HepG2 (cell line): ENCODE measurements at regions not wholly inside any gene's neighbourhood (a gene's known extent, or its start where the extent isn't known, plus 50 kb on each side); places are given as distances from the start of the nearest gene placed in this dataset.

ENCODE experiments used
- NCOA1 ChIP-seq: sonication (generic); formaldehyde crosslinking; IDR thresholded peaks from 2 replicates; pipeline ENCODE4 v1.9.0; 2021; ENCODE audit warnings: missing genetic modification reagents
- ZFP82 ChIP-seq: sonication (generic); formaldehyde crosslinking; IDR thresholded peaks from 2 replicates; pipeline ENCODE4 v1.5.1; 2020; ENCODE audit warnings: mild to moderate bottlenecking, missing genetic modification reagents, borderline replicate concordance
- ZNF263 ChIP-seq: sonication (generic); formaldehyde crosslinking; IDR thresholded peaks from 2 replicates; pipeline ENCODE4 v1.4.0; 2020; ENCODE audit warnings: missing genetic modification reagents
- TF ChIP-seq, protein P1 (sequence below): sonication (generic); formaldehyde crosslinking; IDR thresholded peaks from 2 replicates; pipeline ENCODE4 v1.4.0; 2020; ENCODE audit warnings: mild to moderate bottlenecking, missing genetic modification reagents
- TF ChIP-seq, protein P2 (sequence below): sonication (generic); formaldehyde crosslinking; IDR thresholded peaks from 2 replicates; pipeline ENCODE4 v1.5.0; 2020; ENCODE audit warnings: missing genetic modification reagents
- TF ChIP-seq, protein P3 (sequence below): sonication (generic); formaldehyde crosslinking; IDR thresholded peaks from 2 replicates; pipeline ENCODE4 v1.4.0; 2020; ENCODE audit warnings: mild to moderate bottlenecking, missing genetic modification reagents, borderline replicate concordance
- TF ChIP-seq, protein P4 (sequence below): sonication (generic); formaldehyde crosslinking; IDR thresholded peaks from 2 replicates; pipeline ENCODE4 v1.5.0; 2020; ENCODE audit warnings: mild to moderate bottlenecking, missing genetic modification reagents, borderline replicate concordance
- TF ChIP-seq, protein P5 (sequence below): sonication (generic); formaldehyde crosslinking; IDR thresholded peaks from 2 replicates; pipeline ENCODE4 v1.8.0; 2023; ENCODE audit warnings: mild to moderate bottlenecking, missing genetic modification reagents
- TF ChIP-seq, protein P6 (sequence below), 2 experiments: fragments of 450-650 bp in 1 of 2; sonication (generic) in 1 of 2; formaldehyde crosslinking; IDR thresholded peaks; 2 replicates each; pipeline versions ENCODE4 v1.5.0 to v1.8.0; 2020 to 2022; ENCODE audit warnings: mild to moderate bottlenecking in 1 of 2, missing genetic modification reagents in 1 of 2

DNA sequence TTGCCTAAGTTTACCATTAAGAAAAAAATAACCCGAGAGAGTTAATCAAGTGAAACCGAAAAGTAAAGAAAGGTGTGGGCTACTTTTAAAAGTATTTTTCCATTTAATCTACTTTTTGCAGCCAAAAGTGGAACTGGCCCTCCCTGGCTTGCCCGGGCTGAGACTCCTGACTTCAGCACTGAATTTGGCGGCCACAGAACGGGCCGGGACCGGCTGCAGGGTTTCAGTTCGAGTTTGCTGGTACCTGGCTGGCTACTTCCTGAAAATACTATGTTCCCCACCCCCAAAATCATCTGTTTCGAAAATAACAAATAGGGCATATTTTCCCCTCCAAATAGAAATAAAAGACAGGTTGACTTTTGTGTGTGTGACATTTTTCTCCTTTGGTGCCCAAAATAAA lies 173.4 kb upstream of the EXOC2 start (continued):
- TF ChIP-seq, protein P1, sequence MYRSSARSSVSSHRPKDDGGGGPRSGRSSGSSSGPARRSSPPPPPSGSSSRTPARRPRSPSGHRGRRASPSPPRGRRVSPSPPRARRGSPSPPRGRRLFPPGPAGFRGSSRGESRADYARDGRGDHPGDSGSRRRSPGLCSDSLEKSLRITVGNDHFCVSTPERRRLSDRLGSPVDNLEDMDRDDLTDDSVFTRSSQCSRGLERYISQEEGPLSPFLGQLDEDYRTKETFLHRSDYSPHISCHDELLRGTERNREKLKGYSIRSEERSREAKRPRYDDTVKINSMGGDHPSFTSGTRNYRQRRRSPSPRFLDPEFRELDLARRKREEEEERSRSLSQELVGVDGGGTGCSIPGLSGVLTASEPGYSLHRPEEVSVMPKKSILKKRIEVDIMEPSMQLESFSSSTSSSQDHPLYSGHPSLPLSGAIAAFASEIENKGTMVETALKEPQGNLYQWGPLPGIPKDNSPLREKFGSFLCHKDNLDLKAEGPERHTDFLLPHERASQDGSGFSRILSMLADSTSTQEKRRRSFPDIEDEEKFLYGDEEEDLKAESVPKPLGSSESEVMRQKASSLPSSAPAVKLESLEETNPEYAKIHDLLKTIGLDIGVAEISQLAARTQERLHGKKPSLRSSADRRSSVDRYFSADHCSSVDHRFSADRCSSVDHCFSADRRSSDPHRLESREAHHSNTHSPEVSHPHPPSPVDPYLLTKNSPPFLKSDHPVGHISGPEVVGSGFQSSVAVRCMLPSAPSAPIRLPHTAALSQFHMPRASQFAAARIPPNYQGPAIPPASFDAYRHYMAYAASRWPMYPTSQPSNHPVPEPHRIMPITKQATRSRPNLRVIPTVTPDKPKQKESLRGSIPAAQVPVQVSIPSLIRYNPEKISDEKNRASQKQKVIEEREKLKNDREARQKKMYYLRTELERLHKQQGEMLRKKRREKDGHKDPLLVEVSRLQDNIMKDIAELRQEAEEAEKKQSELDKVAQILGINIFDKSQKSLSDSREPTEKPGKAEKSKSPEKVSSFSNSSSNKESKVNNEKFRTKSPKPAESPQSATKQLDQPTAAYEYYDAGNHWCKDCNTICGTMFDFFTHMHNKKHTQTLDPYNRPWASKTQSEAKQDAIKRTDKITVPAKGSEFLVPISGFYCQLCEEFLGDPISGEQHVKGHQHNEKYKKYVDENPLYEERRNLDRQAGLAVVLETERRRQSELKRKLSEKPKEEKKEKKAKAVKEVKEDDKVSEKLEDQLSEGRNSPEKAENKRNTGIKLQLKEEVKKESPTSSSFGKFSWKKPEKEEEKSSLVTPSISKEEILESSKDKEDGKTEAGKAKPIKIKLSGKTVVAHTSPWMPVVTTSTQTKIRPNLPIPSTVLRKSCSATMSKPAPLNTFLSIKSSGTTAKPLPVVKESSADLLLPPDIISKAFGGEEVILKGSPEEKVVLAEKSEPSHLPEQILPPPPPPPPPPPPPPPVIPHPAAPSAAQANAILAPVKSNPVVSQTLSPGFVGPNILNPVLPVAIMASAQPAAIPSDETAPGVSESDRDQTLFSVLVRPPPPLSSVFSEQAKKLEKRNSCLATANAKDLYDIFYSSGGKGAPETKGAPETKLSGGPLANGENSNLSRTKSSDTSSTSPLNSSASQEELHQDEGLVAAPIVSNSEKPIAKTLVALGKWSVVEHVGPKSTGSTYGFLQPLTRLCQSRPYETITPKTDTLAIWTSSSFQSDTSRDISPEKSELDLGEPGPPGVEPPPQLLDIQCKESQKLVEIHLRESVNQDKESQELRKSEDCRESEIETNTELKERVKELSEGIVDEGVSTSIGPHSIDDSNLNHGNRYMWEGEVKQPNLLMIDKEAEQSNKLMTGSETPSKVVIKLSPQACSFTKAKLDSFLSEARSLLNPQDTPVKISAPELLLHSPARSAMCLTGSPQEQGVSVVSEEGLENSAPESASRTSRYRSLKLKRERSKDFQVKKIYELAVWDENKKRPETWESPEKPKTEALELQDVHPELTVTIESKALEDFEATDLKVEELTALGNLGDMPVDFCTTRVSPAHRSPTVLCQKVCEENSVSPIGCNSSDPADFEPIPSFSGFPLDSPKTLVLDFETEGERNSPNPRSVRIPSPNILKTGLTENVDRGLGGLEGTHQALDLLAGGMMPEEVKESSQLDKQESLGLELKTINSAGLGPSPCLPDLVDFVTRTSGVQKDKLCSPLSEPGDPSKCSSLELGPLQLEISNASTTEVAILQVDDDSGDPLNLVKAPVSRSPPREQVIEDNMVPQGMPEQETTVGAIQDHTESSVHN (CRISPR knock-in tag) = no peak
- TF ChIP-seq, protein P2, sequence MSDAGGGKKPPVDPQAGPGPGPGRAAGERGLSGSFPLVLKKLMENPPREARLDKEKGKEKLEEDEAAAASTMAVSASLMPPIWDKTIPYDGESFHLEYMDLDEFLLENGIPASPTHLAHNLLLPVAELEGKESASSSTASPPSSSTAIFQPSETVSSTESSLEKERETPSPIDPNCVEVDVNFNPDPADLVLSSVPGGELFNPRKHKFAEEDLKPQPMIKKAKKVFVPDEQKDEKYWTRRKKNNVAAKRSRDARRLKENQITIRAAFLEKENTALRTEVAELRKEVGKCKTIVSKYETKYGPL (CRISPR knock-in tag) = no peak
- TF ChIP-seq, protein P3, sequence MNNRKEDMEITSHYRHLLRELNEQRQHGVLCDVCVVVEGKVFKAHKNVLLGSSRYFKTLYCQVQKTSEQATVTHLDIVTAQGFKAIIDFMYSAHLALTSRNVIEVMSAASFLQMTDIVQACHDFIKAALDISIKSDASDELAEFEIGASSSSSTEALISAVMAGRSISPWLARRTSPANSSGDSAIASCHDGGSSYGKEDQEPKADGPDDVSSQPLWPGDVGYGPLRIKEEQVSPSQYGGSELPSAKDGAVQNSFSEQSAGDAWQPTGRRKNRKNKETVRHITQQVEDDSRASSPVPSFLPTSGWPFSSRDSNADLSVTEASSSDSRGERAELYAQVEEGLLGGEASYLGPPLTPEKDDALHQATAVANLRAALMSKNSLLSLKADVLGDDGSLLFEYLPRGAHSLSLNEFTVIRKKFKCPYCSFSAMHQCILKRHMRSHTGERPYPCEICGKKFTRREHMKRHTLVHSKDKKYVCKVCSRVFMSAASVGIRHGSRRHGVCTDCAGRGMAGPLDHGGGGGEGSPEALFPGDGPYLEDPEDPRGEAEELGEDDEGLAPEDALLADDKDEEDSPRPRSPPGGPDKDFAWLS (CRISPR knock-in tag) = no peak
- TF ChIP-seq, protein P4, sequence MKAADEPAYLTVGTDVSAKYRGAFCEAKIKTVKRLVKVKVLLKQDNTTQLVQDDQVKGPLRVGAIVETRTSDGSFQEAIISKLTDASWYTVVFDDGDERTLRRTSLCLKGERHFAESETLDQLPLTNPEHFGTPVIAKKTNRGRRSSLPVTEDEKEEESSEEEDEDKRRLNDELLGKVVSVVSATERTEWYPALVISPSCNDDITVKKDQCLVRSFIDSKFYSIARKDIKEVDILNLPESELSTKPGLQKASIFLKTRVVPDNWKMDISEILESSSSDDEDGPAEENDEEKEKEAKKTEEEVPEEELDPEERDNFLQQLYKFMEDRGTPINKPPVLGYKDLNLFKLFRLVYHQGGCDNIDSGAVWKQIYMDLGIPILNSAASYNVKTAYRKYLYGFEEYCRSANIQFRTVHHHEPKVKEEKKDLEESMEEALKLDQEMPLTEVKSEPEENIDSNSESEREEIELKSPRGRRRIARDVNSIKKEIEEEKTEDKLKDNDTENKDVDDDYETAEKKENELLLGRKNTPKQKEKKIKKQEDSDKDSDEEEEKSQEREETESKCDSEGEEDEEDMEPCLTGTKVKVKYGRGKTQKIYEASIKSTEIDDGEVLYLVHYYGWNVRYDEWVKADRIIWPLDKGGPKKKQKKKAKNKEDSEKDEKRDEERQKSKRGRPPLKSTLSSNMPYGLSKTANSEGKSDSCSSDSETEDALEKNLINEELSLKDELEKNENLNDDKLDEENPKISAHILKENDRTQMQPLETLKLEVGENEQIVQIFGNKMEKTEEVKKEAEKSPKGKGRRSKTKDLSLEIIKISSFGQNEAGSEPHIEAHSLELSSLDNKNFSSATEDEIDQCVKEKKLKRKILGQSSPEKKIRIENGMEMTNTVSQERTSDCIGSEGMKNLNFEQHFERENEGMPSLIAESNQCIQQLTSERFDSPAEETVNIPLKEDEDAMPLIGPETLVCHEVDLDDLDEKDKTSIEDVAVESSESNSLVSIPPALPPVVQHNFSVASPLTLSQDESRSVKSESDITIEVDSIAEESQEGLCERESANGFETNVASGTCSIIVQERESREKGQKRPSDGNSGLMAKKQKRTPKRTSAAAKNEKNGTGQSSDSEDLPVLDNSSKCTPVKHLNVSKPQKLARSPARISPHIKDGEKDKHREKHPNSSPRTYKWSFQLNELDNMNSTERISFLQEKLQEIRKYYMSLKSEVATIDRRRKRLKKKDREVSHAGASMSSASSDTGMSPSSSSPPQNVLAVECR (CRISPR knock-in tag) = no peak
- TF ChIP-seq ZFP82 (CRISPR knock-in tag) = no peak
- no peak for TF ChIP-seq NCOA1 (CRISPR knock-in tag)
- TF ChIP-seq, protein P5, sequence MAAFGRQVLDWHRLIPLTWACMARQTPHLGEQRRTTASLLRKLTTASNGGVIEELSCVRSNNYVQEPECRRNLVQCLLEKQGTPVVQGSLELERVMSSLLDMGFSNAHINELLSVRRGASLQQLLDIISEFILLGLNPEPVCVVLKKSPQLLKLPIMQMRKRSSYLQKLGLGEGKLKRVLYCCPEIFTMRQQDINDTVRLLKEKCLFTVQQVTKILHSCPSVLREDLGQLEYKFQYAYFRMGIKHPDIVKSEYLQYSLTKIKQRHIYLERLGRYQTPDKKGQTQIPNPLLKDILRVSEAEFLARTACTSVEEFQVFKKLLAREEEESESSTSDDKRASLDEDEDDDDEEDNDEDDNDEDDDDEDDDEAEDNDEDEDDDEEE = no peak
- TF ChIP-seq, protein P6, sequence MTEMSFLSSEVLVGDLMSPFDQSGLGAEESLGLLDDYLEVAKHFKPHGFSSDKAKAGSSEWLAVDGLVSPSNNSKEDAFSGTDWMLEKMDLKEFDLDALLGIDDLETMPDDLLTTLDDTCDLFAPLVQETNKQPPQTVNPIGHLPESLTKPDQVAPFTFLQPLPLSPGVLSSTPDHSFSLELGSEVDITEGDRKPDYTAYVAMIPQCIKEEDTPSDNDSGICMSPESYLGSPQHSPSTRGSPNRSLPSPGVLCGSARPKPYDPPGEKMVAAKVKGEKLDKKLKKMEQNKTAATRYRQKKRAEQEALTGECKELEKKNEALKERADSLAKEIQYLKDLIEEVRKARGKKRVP (CRISPR knock-in tag; IDR thresholded peaks at IDR 0.05) = no peak
- TF ChIP-seq ZNF263 (CRISPR knock-in tag) = no peak
- TF ChIP-seq, all 625 proteins: peak for 0
